Astrocyte (in vitro differentiated cells and primary cell): ENCODE measurements at regions not wholly inside any gene's neighbourhood (a gene's known extent, or its start where the extent isn't known, plus 50 kb on each side); places are given as distances from the start of the nearest gene placed in this dataset.

Experiments
- DNase-seq: peaks from one replicate; pipeline ENCODE4 v3.0.0-alpha.2; 2010; ENCODE audit warnings: low read depth
- FAIRE-seq: peaks from 2 replicates; lab custom pipeline; 2011; peaks lifted over from hg19 to GRCh38; lab: Jason Lieb, UNC
- H2AFZ ChIP-seq: 2 replicates; pipeline ENCODE4 v1.6.0; 2012; ENCODE audit warnings: low read depth, low read length, inconsistent platforms
- H3K27ac ChIP-seq: 2 replicates; pipeline ENCODE4 v1.5.1; 2011; ENCODE audit warnings: low read depth, low read length, inconsistent platforms
- H3K27me3 ChIP-seq: 2 replicates; pipeline ENCODE4 v1.6.0; 2011; ENCODE audit warnings: low read length, inconsistent platforms; ENCODE audit not compliant: insufficient read depth
- H3K36me3 ChIP-seq: 2 replicates; pipeline ENCODE4 v1.5.1; 2011; ENCODE audit warnings: low read length, inconsistent platforms; ENCODE audit not compliant: insufficient read depth
- H3K4me1 ChIP-seq: 2 replicates; pipeline ENCODE4 v1.5.1; 2011; ENCODE audit warnings: low read length, inconsistent platforms; ENCODE audit not compliant: insufficient read depth
- H3K4me2 ChIP-seq: 2 replicates; pipeline ENCODE4 v1.6.0; 2012; ENCODE audit warnings: low read length, inconsistent platforms
- H3K4me3 ChIP-seq: 2 replicates; pipeline ENCODE4 v1.5.1; 2011; ENCODE audit warnings: low read depth, mild to moderate bottlenecking, low read length, inconsistent platforms; ENCODE audit not compliant: insufficient read depth
- H3K79me2 ChIP-seq: 2 replicates; pipeline ENCODE4 v1.6.0; 2012; ENCODE audit warnings: mild to moderate bottlenecking, low read length, inconsistent platforms; ENCODE audit not compliant: insufficient read depth
- H3K9ac ChIP-seq: 2 replicates; pipeline ENCODE4 v1.6.0; 2012; ENCODE audit warnings: mild to moderate bottlenecking, low read length, inconsistent platforms
- H3K9me3 ChIP-seq: 2 replicates; pipeline ENCODE4 v1.5.1; 2012; ENCODE audit warnings: low read depth, mild to moderate bottlenecking, low read length, inconsistent platforms; ENCODE audit not compliant: insufficient read depth
- H4K20me1 ChIP-seq: 2 replicates; pipeline ENCODE4 v1.6.0; 2012; ENCODE audit warnings: low read length, inconsistent platforms; ENCODE audit not compliant: insufficient read depth
- H3K27ac Mint-ChIP-seq: one replicate; pipeline ENCODE4 v1.8.0; 2021; ENCODE audit warnings: mild to moderate bottlenecking, mixed read lengths; ENCODE audit not compliant: unreplicated experiment
- H3K27me3 Mint-ChIP-seq: one replicate; pipeline ENCODE4 v1.8.0; 2021; ENCODE audit warnings: low read depth, mixed read lengths; ENCODE audit not compliant: unreplicated experiment
- H3K36me3 Mint-ChIP-seq: one replicate; pipeline ENCODE4 v1.8.0; 2021; ENCODE audit warnings: low read depth, mixed read lengths; ENCODE audit not compliant: unreplicated experiment
- H3K4me1 Mint-ChIP-seq: one replicate; pipeline ENCODE4 v1.8.0; 2021; ENCODE audit warnings: low read depth, mixed read lengths; ENCODE audit not compliant: unreplicated experiment
- H3K4me3 Mint-ChIP-seq: one replicate; pipeline ENCODE4 v1.8.0; 2021; ENCODE audit warnings: mild to moderate bottlenecking, moderate library complexity, mixed read lengths; ENCODE audit not compliant: unreplicated experiment
- H3K9me3 Mint-ChIP-seq: one replicate; pipeline ENCODE4 v1.8.0; 2021; ENCODE audit warnings: mild to moderate bottlenecking, mixed read lengths; ENCODE audit not compliant: unreplicated experiment
- EZH2 ChIP-seq: IDR thresholded peaks from 2 replicates; pipeline ENCODE4 v1.6.1; 2012; ENCODE audit warnings: mild to moderate bottlenecking, low read length, inconsistent platforms; ENCODE audit not compliant: insufficient read depth
- TF ChIP-seq, protein P1 (sequence below): IDR thresholded peaks from 2 replicates; pipeline ENCODE4 v1.5.1; 2011; ENCODE audit warnings: low read depth, mild to moderate bottlenecking, inconsistent platforms, low read length, moderate library complexity; ENCODE audit not compliant: insufficient read depth

GRCh38 chr2:14237902-14238301 lies 394.6 kb upstream of the LRATD1 start:
- no peaks in the 10 kb centered on the region for H3K27me3 ChIP-seq
- H3K4me3 ChIP-seq: no peak overlapping the region
- Mint-ChIP-seq H3K27me3 (peaks cover 2% of the 10 kb centered on the region), H3K9me3 (no peaks in the 10 kb centered on the region), H3K4me1 (peaks cover 10% of the 10 kb centered on the region), H3K4me3 (no peak overlapping the region), H3K36me3 (no peaks in the 10 kb centered on the region), H3K27ac (no peak overlapping the region)
- no peaks in the 10 kb centered on the region for H3K36me3 ChIP-seq
- no peak for TF ChIP-seq EZH2
- TF ChIP-seq, protein P1, sequence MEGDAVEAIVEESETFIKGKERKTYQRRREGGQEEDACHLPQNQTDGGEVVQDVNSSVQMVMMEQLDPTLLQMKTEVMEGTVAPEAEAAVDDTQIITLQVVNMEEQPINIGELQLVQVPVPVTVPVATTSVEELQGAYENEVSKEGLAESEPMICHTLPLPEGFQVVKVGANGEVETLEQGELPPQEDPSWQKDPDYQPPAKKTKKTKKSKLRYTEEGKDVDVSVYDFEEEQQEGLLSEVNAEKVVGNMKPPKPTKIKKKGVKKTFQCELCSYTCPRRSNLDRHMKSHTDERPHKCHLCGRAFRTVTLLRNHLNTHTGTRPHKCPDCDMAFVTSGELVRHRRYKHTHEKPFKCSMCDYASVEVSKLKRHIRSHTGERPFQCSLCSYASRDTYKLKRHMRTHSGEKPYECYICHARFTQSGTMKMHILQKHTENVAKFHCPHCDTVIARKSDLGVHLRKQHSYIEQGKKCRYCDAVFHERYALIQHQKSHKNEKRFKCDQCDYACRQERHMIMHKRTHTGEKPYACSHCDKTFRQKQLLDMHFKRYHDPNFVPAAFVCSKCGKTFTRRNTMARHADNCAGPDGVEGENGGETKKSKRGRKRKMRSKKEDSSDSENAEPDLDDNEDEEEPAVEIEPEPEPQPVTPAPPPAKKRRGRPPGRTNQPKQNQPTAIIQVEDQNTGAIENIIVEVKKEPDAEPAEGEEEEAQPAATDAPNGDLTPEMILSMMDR: no peak
- H4K20me1 ChIP-seq: no peaks in the 10 kb centered on the region
- no peak overlapping the region for H3K4me2 ChIP-seq
- FAIRE-seq: no peak
- no peaks in the 10 kb centered on the region for H3K79me2 ChIP-seq
- no peaks in the 10 kb centered on the region for H3K9me3 ChIP-seq
- H3K9ac ChIP-seq: no peak overlapping the region
- no peak for DNase-seq
- no peaks in the 10 kb centered on the region for H3K4me1 ChIP-seq
- H3K27ac ChIP-seq: no peak overlapping the region
- no peak overlapping the region for H2AFZ ChIP-seq

DNA sequence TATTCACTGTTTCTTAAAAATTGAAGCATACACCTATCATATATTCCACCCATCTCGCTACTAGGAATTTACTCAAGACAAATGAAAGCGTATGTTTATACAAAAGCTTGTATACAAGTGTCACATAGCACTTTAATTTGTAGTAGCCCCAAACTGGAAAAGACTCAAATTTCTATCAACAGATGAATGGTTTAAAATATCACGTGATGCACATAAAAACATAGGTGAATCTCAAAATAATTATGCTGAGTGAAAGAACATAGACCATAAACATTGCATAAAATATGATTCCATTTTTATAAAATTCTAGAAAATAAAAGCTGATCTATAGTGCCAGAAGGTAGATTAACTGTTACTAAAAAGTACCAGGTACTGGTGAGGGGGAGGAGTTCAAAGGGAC lies 392.9 kb upstream of the LRATD1 start:
- H2AFZ ChIP-seq: no peak overlapping the region
- H3K27me3 Mint-ChIP-seq: peaks cover 2% of the 10 kb centered on the region

GRCh38 chr2:14240868-14241267 lies 391.6 kb upstream of the LRATD1 start:
- no peaks in the 10 kb centered on the region for H3K36me3 ChIP-seq
- H3K4me2 ChIP-seq: no peak overlapping the region
- TF ChIP-seq EZH2: no peak
- TF ChIP-seq, protein P1: no peak
- FAIRE-seq (no peak), DNase-seq (no peak)
- H3K4me3 ChIP-seq: no peak overlapping the region
- no peaks in the 10 kb centered on the region for H3K36me3 Mint-ChIP-seq
- H3K9me3 ChIP-seq: no peaks in the 10 kb centered on the region
- no peak overlapping the region for H3K27ac ChIP-seq
- peaks cover 8% of the 10 kb centered on the region for H3K4me1 Mint-ChIP-seq
- no peaks in the 10 kb centered on the region for H4K20me1 ChIP-seq
- H3K4me3 Mint-ChIP-seq: no peak overlapping the region
- no peaks in the 10 kb centered on the region for H3K9me3 Mint-ChIP-seq
- peaks cover 2% of the 10 kb centered on the region for H3K27me3 Mint-ChIP-seq
- no peak overlapping the region for H3K9ac ChIP-seq
- no peaks in the 10 kb centered on the region for H3K4me1 ChIP-seq
- no peaks in the 10 kb centered on the region for H3K79me2 ChIP-seq
- no peak overlapping the region for H3K27ac Mint-ChIP-seq
- no peaks in the 10 kb centered on the region for H3K27me3 ChIP-seq
- H2AFZ ChIP-seq: no peak overlapping the region

More for the DNA sequence above, 392.9 kb upstream of the LRATD1 start:
- TF ChIP-seq, protein P1: no peak
- no peak for TF ChIP-seq EZH2
- Histone ChIP-seq H3K4me1 (no peaks in the 10 kb centered on the region), H3K4me2 (no peak overlapping the region), H3K4me3 (no peak overlapping the region), H3K27me3 (no peaks in the 10 kb centered on the region), H3K79me2 (no peaks in the 10 kb centered on the region), H3K27ac (no peak overlapping the region), H3K36me3 (no peaks in the 10 kb centered on the region), H3K9me3 (no peaks in the 10 kb centered on the region), H3K9ac (no peak overlapping the region), H4K20me1 (no peaks in the 10 kb centered on the region)
- FAIRE-seq (no peak), DNase-seq (no peak)
- no peak overlapping the region for H3K4me3 Mint-ChIP-seq
- H3K9me3 Mint-ChIP-seq: no peaks in the 10 kb centered on the region
- H3K4me1 Mint-ChIP-seq: peaks cover 13% of the 10 kb centered on the region
- no peak overlapping the region for H3K27ac Mint-ChIP-seq
- no peaks in the 10 kb centered on the region for H3K36me3 Mint-ChIP-seq
